ENCODE measurements at regions not wholly inside any gene's neighbourhood (a gene's known extent, or its start where the extent isn't known, plus 50 kb on each side); places are given as distances from the start of the nearest gene placed in this dataset.

DNA sequence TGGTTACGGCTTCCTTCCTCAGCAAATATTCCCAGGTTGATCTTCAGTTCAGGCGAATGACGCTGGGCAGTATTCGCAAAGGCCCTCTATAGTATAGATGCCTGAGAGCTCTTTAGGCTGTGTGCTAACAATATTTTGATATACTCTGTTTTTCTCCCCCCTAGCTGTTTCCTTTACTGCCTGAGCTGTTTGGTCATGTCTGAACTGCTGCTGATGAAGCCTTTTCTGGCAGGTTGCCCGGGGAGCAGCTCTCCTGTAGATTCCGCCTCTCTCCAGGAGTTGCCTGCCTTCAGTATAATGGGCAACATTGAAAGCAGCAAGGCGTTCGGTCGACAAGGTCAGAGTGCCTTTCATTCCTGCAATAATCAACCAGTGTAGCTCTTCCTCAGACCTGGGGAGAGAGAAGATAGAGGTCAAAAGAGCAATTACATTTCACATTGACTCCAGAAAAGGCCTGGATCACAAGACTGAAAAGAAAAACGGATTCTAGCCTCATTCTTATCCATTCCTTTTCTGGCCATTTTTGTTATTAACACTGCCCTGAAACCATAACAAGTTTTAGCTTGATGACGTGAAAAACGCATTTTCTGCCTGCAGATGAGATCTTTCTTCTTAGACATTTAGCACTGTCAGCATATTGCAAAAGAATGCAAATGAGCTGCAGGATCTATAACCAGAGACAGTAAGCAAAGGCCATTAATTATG is 60.1 kb upstream of the ZNF608 start:
- no peak for TF ChIP-seq POLR2A (IDR thresholded peaks at IDR 0.05)
- TF ChIP-seq, protein P1, sequence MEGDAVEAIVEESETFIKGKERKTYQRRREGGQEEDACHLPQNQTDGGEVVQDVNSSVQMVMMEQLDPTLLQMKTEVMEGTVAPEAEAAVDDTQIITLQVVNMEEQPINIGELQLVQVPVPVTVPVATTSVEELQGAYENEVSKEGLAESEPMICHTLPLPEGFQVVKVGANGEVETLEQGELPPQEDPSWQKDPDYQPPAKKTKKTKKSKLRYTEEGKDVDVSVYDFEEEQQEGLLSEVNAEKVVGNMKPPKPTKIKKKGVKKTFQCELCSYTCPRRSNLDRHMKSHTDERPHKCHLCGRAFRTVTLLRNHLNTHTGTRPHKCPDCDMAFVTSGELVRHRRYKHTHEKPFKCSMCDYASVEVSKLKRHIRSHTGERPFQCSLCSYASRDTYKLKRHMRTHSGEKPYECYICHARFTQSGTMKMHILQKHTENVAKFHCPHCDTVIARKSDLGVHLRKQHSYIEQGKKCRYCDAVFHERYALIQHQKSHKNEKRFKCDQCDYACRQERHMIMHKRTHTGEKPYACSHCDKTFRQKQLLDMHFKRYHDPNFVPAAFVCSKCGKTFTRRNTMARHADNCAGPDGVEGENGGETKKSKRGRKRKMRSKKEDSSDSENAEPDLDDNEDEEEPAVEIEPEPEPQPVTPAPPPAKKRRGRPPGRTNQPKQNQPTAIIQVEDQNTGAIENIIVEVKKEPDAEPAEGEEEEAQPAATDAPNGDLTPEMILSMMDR (IDR thresholded peaks at IDR 0.05 in 4 of 5, conservative IDR thresholded peaks at IDR 0.05 in 1 of 5): no peak

Data from gastrocnemius medialis (tissue), 4 donors.